ENCODE measurements at regions not wholly inside any gene's neighbourhood (a gene's known extent, or its start where the extent isn't known, plus 50 kb on each side); places are given as distances from the start of the nearest gene placed in this dataset.

- TF ChIP-seq CTCF (IDR thresholded peaks at IDR 0.05; ENCODE audit: low read depth, low read length, missing input control) (no peak), YY1 (IDR thresholded peaks at IDR 0.05) (no peak), NR2F2 (IDR thresholded peaks at IDR 0.05) (no peak), RAD21 (IDR thresholded peaks at IDR 0.05) (no peak), REST (IDR thresholded peaks at IDR 0.05) (no peak), RXRA (IDR thresholded peaks at IDR 0.05) (no peak), MAX (IDR thresholded peaks at IDR 0.05) (no peak), SP1 (IDR thresholded peaks at IDR 0.05) (no peak), ATF3 (IDR thresholded peaks at IDR 0.05) (no peak), TAF1 (conservative IDR thresholded peaks at IDR 0.05) (no peak), GABPA (IDR thresholded peaks at IDR 0.05 in 1 of 2, conservative IDR thresholded peaks at IDR 0.05 in 1 of 2) (no peak), ZBTB33 (IDR thresholded peaks at IDR 0.05) (no peak), JUND (IDR thresholded peaks at IDR 0.05) (no peak), HNF4G (IDR thresholded peaks at IDR 0.05) (no peak)
Measured at GRCh38 chrX:151815398-151815797, 80.9 kb downstream of the CNGA2 start.

All from liver (tissue), 3 donors.